ENCODE measurements at regions not wholly inside any gene's neighbourhood (a gene's known extent, or its start where the extent isn't known, plus 50 kb on each side); places are given as distances from the start of the nearest gene placed in this dataset.

DNA sequence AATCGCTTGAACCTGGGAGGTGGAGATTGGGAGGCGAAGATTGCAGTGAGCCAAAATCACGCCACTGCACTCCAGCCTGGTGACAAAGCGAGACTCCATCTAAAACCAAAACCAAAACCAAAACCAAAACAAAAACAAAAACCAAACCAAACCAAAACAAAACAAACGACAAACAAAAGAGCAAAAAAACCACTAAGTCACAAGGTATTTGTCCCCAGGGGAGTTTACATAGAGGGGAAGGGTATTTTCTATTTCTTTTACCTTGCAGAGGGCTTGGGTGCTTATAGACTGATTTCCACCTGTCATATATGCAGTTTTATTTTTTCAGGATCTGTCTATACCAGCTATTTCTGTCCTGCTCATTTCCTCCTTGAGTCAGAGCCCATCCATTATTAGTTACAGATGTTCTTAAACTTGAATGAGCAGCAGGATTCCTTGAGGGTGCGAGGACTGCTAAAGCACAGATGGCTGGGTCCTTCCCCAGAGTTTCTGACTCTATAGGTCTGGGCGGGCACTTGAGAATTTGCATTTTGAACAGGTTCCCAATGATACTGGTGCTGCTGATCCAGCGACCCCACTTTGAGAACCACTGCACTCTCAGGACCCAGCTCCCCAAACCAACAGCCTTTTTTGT is 102.2 kb upstream of the UXS1 start:
- Histone ChIP-seq H3K9me3 (no peaks in the 10 kb centered on the region), H3K4me3 (no peak overlapping the region), H3K36me3 (ENCODE audit: low read depth) (no peaks in the 10 kb centered on the region), H3K4me1 (ENCODE audit: low read depth) (peaks cover 5% of the 10 kb centered on the region)
- DNase-seq (no peak), ATAC-seq (no peak)
- TF ChIP-seq, protein P1, sequence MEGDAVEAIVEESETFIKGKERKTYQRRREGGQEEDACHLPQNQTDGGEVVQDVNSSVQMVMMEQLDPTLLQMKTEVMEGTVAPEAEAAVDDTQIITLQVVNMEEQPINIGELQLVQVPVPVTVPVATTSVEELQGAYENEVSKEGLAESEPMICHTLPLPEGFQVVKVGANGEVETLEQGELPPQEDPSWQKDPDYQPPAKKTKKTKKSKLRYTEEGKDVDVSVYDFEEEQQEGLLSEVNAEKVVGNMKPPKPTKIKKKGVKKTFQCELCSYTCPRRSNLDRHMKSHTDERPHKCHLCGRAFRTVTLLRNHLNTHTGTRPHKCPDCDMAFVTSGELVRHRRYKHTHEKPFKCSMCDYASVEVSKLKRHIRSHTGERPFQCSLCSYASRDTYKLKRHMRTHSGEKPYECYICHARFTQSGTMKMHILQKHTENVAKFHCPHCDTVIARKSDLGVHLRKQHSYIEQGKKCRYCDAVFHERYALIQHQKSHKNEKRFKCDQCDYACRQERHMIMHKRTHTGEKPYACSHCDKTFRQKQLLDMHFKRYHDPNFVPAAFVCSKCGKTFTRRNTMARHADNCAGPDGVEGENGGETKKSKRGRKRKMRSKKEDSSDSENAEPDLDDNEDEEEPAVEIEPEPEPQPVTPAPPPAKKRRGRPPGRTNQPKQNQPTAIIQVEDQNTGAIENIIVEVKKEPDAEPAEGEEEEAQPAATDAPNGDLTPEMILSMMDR (IDR thresholded peaks at IDR 0.05): no peak
- intact Hi-C loops (cut with DNase I, micrococcal nuclease): no loop called here

DNA sequence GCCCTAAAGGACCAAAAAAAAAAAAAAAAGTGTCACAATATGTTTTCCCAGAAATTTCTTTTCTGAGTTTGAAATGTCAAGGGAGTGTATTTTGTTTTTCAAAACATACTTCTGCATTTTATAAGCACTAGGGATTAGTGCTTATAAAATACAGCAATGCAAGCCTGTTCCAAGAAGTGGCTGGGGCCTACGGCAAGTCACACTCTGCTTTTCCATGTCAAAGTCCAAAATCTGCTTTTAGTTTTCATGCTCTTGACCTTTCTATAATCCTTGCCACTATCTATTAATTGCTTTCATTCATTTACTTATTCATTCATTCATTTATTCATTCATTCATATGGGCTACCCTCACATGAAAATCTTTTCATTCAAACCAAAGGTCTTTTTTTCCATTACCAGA is 100.1 kb upstream of the UXS1 start:
- no peak for ATAC-seq
- no peak for DNase-seq
- Histone ChIP-seq H3K9me3 (no peaks in the 10 kb centered on the region), H3K4me1 (ENCODE audit: low read depth) (peaks cover 2% of the 10 kb centered on the region), H3K4me3 (no peak overlapping the region), H3K36me3 (ENCODE audit: low read depth) (no peaks in the 10 kb centered on the region)
- TF ChIP-seq, protein P1 (IDR thresholded peaks at IDR 0.05): no peak
- intact Hi-C loops (cut with DNase I, micrococcal nuclease): no loop called here

DNA sequence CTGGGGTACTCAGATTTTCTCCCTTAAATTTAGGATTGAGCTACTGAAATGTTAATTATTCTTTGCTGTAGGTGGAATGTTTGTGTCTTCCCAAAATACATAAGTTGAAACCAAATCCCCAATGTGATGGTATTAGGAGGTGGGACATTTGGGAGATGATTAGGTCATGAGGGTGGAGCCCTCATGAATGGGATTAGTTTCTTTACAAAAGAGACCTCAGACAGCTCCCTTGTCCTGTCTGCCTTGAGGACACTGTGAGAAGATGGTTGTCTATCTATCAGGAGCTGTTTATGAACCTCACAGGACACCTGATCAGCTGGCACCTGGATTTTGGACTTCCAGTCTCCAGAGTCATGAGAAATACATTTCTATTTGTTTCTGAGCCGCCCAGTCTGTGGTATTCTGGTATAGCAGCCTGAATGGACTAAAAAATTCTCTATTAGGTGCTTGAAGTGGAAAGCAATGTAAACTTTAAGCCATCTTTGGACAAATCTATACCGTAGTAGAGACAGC is 99.2 kb upstream of the UXS1 start:
- ATAC-seq (no peak), DNase-seq (no peak)

DNA sequence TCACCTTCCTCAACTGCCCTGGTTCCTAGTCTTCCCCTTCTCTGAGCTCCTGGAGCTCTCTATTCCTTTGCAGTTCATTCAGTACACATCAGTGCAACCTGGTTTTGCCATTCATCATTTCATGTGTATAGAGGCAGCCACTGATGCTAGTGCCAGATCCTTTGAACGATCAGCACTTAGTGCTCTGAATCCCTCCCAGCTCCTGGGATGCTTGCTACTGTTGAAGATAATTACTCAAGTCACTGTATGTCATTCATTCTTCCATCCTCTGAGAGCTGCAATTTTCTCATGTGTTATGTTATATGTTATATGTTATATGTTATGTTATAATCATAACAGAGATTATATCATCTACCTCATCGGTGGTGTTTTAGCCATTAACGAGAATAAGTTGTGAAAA is 98.5 kb upstream of the UXS1 start:
- ATAC-seq (no peak), DNase-seq (no peak)
- Histone ChIP-seq H3K4me1 (ENCODE audit: low read depth) (no peaks in the 10 kb centered on the region), H3K36me3 (ENCODE audit: low read depth) (no peaks in the 10 kb centered on the region), H3K9me3 (no peaks in the 10 kb centered on the region), H3K4me3 (no peak overlapping the region)
- intact Hi-C loops (cut with DNase I, micrococcal nuclease): no loop called here
- TF ChIP-seq, protein P1 (IDR thresholded peaks at IDR 0.05): no peak

More for the DNA sequence above, 99.2 kb upstream of the UXS1 start:
- Histone ChIP-seq H3K36me3 (ENCODE audit: low read depth) (no peaks in the 10 kb centered on the region), H3K9me3 (no peaks in the 10 kb centered on the region), H3K4me3 (no peak overlapping the region), H3K4me1 (ENCODE audit: low read depth) (no peaks in the 10 kb centered on the region)
- intact Hi-C loops (cut with DNase I, micrococcal nuclease): no loop called here
- TF ChIP-seq, protein P1 (IDR thresholded peaks at IDR 0.05): no peak

DNA sequence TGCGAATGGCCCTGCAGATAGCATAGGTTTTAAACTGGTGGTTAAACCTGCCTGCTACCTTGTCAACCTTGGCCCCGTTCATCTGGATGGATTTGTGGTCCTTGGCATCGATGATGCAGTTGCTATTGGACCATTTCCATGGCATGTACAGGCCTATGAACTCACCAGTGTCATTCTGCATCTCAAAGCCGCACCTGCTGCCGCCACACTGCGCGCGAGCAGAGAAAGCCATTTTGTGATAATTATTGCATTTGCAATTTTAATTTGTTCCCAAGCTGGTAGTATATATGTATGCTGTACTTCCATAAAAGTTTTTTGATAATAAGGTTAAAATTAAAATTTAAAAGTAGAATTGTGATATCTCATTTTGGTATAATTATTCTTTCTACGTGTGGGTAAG is 94.8 kb upstream of the UXS1 start:
- intact Hi-C loops (cut with DNase I, micrococcal nuclease): no loop called here
- TF ChIP-seq, protein P1 (IDR thresholded peaks at IDR 0.05): no peak
- Histone ChIP-seq H3K9me3 (no peaks in the 10 kb centered on the region), H3K4me1 (ENCODE audit: low read depth) (no peaks in the 10 kb centered on the region), H3K36me3 (ENCODE audit: low read depth) (no peaks in the 10 kb centered on the region), H3K4me3 (no peak overlapping the region)
- ATAC-seq: no peak
- no peak for DNase-seq

Measured in mucosa of descending colon (tissue), 3 donors.